ENCODE measurements at regions not wholly inside any gene's neighbourhood (a gene's known extent, or its start where the extent isn't known, plus 50 kb on each side); places are given as distances from the start of the nearest gene placed in this dataset.

DNA sequence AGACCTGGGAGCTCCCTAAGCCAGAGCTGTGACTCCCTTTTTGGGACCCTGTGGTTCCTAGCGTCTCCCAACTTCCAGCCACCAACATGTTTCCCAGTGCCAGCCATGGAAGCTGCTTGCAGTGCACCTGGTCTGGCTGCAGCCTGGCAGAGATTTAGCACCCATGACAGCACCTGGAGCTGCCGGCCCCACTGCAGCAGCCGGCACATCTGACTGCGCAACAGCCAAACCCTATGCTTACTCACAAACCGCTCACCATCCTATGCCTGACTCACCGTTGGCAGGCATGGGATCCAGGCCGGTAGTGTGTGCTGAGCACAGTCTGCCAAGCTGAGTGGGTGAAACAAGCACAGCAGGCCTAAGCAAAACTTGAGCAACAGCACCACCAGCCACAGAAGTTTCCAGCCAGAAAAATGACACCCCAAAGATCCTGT, 435.9 kb upstream of the PRMT6 start:
- Histone ChIP-seq H3K4me1 (no peaks in the 10 kb centered on the region), H3K27ac (no peak overlapping the region), H3K36me3 (no peaks in the 10 kb centered on the region), H3K27me3 (no peaks in the 10 kb centered on the region), H3K9me3 (no peaks in the 10 kb centered on the region), H3K4me3 (no peak overlapping the region)
- no peak for DNase-seq
- no peak for FAIRE-seq
- TF ChIP-seq, protein P1, sequence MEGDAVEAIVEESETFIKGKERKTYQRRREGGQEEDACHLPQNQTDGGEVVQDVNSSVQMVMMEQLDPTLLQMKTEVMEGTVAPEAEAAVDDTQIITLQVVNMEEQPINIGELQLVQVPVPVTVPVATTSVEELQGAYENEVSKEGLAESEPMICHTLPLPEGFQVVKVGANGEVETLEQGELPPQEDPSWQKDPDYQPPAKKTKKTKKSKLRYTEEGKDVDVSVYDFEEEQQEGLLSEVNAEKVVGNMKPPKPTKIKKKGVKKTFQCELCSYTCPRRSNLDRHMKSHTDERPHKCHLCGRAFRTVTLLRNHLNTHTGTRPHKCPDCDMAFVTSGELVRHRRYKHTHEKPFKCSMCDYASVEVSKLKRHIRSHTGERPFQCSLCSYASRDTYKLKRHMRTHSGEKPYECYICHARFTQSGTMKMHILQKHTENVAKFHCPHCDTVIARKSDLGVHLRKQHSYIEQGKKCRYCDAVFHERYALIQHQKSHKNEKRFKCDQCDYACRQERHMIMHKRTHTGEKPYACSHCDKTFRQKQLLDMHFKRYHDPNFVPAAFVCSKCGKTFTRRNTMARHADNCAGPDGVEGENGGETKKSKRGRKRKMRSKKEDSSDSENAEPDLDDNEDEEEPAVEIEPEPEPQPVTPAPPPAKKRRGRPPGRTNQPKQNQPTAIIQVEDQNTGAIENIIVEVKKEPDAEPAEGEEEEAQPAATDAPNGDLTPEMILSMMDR (IDR thresholded peaks at IDR 0.05): no peak
- ATAC-seq: no peak
- WGBS, 2 donors: 67 to 72% methylated on average over 7 of the region's 7 CpGs
- intact Hi-C loops (cut with DNase I): no loop called here

DNA sequence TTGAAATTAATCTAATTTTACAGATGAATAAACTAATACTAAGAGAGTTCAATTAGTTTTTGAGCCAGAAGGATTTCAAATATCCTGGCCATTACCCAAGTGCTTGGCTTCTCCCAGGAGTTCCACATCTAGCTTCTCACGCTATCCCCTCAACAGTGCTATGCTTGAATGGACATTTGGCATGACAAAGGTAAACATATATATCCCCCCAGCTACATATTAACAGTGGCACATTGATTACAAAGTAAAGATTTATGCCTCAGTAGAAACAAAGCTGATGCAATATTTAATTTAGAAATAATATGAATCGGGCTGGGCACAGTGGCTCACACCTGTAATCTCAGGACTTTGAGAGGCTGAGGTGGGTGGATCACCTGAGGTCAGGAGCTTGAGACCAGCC, 434.6 kb upstream of the PRMT6 start:
- ATAC-seq (no peak), FAIRE-seq (no peak), DNase-seq (no peak)
- no peak overlapping the region for H3K4me3 ChIP-seq
- no peaks in the 10 kb centered on the region for H3K9me3 ChIP-seq
- H3K36me3 ChIP-seq: no peaks in the 10 kb centered on the region
- TF ChIP-seq, protein P1 (IDR thresholded peaks at IDR 0.05): no peak
- no peaks in the 10 kb centered on the region for H3K4me1 ChIP-seq
- WGBS, 2 donors: 19 to 25% methylated on average over 2 of the region's 2 CpGs
- H3K27ac ChIP-seq: no peak overlapping the region
- intact Hi-C loops (cut with DNase I): no loop called here
- no peaks in the 10 kb centered on the region for H3K27me3 ChIP-seq

DNA sequence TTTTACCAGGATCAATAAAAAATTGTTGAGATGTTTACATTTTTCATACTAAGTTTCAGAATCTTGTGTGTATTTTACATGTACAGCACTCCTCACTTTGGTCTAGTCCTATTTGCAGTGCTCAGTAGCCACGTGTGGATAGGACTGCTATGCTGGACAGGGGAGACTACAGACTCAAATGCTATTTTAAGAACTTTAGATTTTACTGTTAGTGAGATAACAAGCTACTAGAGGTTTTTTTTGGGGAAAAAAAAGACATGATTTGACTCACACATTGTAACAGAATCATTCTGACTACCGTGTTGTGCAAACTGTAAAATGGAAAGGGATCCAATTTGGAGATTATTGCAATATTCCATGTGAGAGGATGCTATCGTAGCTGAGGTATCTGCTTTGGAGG, 418.9 kb upstream of the PRMT6 start:
- no peaks in the 10 kb centered on the region for H3K9me3 ChIP-seq
- TF ChIP-seq, protein P1 (IDR thresholded peaks at IDR 0.05): no peak
- H3K27me3 ChIP-seq: no peaks in the 10 kb centered on the region
- H3K4me1 ChIP-seq: no peaks in the 10 kb centered on the region
- FAIRE-seq (no peak), DNase-seq (no peak), ATAC-seq (no peak)
- H3K27ac ChIP-seq: no peak overlapping the region
- no peak overlapping the region for H3K4me3 ChIP-seq
- intact Hi-C loops (cut with DNase I): no loop called here
- 46 to 50% methylated on average over 3 of the region's 3 CpGs for WGBS, 2 donors
- H3K36me3 ChIP-seq: no peaks in the 10 kb centered on the region

DNA sequence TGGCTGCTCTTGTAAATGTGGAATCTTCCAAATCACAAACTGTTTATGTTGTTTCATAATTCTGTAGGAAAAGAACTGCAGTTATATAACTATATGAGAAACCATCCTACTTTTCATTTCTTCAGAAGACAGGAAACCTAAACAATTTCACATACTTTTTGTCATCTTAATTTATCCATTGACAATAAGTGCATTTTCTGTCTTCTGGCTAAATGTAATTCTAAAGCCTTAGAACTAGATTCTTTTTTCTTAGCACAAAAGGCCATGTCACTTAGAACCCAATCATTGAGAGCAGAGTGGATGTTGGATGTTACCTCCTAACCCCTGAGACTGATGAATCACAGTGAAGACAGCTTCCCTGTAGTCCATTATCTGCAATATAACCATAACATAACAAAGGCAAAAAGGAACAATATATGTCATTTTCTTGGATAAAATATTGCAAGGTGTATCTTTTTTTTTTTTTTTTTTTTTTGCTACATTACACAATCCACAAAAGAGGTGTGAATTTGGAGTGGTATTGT, 410.2 kb upstream of the PRMT6 start:
- no peaks in the 10 kb centered on the region for H3K9me3 ChIP-seq
- H3K36me3 ChIP-seq: no peaks in the 10 kb centered on the region
- intact Hi-C loops (cut with DNase I): no loop called here
- no peak overlapping the region for H3K4me3 ChIP-seq
- no peak for ATAC-seq
- no peaks in the 10 kb centered on the region for H3K4me1 ChIP-seq
- H3K27ac ChIP-seq: no peak overlapping the region
- TF ChIP-seq, protein P1 (IDR thresholded peaks at IDR 0.05): no peak
- DNase-seq: no peak
- no peaks in the 10 kb centered on the region for H3K27me3 ChIP-seq
- no peak for FAIRE-seq

DNA sequence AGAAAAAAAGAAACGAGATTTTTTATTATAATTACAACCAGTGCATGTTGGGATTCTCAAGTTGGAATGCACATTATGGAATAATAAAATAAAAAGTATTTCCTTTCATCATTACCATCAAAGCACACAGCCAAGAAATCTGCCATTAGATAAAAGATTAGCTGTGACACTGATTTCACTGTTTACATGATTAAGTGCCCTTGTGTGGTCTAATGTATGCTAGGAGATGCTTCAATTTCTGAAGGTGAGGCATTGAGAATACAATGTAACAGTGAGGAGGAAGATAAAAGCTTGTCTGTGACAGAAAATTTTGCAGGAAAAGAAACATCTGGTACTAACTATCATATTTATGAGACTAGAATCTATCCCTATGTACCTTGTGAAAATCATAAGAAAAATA, 409.7 kb upstream of the PRMT6 start:
- H3K9me3 ChIP-seq: no peaks in the 10 kb centered on the region
- FAIRE-seq (no peak), ATAC-seq (no peak), DNase-seq (no peak)
- no peak overlapping the region for H3K27ac ChIP-seq
- no peaks in the 10 kb centered on the region for H3K27me3 ChIP-seq
- intact Hi-C loops (cut with DNase I): no loop called here
- no peaks in the 10 kb centered on the region for H3K36me3 ChIP-seq
- TF ChIP-seq, protein P1 (IDR thresholded peaks at IDR 0.05): no peak
- H3K4me3 ChIP-seq: no peak overlapping the region
- WGBS, 2 donors: 38 to 40% methylated on average over 1 of the region's 1 CpG
- no peaks in the 10 kb centered on the region for H3K4me1 ChIP-seq

Measured in pancreas (tissue), 10 donors.